ENCODE measurements at regions not wholly inside any gene's neighbourhood (a gene's known extent, or its start where the extent isn't known, plus 50 kb on each side); places are given as distances from the start of the nearest gene placed in this dataset.

DNA sequence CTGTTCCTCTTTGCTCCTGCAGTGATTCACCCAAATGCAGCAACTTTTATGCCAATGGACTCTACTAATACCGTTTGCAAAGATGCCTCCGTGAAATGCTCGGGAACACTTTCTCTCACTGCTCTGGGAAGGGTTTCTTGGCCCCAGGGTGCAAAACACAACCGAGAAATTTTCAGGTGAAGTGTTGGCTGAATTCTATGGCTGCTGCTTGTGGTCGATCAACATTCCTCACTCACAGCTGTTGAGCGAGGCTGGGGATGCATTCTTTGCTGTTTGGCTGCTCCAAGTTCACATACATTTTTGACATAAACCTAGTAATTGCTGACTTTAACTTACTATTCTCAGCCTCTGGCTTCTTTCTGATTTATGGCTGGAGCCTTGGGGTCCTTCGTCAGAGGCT, 342.0 kb upstream of the CHD6 start:
- Mint-ChIP-seq H3K4me3 (no peak overlapping the region), H3K4me1 (peaks cover 8% of the 10 kb centered on the region), H3K36me3 (ENCODE audit: low read depth) (no peaks in the 10 kb centered on the region), H3K27me3 (ENCODE audit: insufficient read depth) (peaks cover 4% of the 10 kb centered on the region), H3K9me3 (no peaks in the 10 kb centered on the region), H3K27ac (no peak overlapping the region)
- DNase-seq: no peak
- TF ChIP-seq, protein P1, sequence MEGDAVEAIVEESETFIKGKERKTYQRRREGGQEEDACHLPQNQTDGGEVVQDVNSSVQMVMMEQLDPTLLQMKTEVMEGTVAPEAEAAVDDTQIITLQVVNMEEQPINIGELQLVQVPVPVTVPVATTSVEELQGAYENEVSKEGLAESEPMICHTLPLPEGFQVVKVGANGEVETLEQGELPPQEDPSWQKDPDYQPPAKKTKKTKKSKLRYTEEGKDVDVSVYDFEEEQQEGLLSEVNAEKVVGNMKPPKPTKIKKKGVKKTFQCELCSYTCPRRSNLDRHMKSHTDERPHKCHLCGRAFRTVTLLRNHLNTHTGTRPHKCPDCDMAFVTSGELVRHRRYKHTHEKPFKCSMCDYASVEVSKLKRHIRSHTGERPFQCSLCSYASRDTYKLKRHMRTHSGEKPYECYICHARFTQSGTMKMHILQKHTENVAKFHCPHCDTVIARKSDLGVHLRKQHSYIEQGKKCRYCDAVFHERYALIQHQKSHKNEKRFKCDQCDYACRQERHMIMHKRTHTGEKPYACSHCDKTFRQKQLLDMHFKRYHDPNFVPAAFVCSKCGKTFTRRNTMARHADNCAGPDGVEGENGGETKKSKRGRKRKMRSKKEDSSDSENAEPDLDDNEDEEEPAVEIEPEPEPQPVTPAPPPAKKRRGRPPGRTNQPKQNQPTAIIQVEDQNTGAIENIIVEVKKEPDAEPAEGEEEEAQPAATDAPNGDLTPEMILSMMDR (conservative IDR thresholded peaks at IDR 0.05): no peak
- Histone ChIP-seq H3K27me3 (ENCODE audit: control insufficient read depth, insufficient read depth, low read length, poor library complexity, severe bottlenecking) (no peaks in the 10 kb centered on the region), H3K4me1 (ENCODE audit: control insufficient read depth, insufficient read depth, low read length) (no peaks in the 10 kb centered on the region), H3K27ac (ENCODE audit: low read depth, low read length) (no peak overlapping the region), H3K4me3 (ENCODE audit: low read length) (no peak overlapping the region), H3K9me3 (ENCODE audit: control insufficient read depth, low read length) (no peaks in the 10 kb centered on the region), H3K9ac (ENCODE audit: extremely low read depth, low read length, poor library complexity, severe bottlenecking) (no peak overlapping the region), H3K36me3 (ENCODE audit: control insufficient read depth, insufficient read depth, low read length) (no peaks in the 10 kb centered on the region)
- 89 to 94% methylated on average over 7 of the region's 7 CpGs for WGBS, 2 experiments (ENCODE audit: insufficient coverage in 1 of 2, insufficient read length in 1 of 2)

- Histone ChIP-seq H3K36me3 (ENCODE audit: control insufficient read depth, insufficient read depth, low read length) (no peaks in the 10 kb centered on the region), H3K9me3 (ENCODE audit: control insufficient read depth, low read length) (no peaks in the 10 kb centered on the region), H3K9ac (ENCODE audit: extremely low read depth, low read length, poor library complexity, severe bottlenecking) (no peak overlapping the region), H3K4me3 (ENCODE audit: low read length) (no peak overlapping the region), H3K27ac (ENCODE audit: low read depth, low read length) (no peak overlapping the region), H3K4me1 (ENCODE audit: control insufficient read depth, insufficient read depth, low read length) (no peaks in the 10 kb centered on the region), H3K27me3 (ENCODE audit: control insufficient read depth, insufficient read depth, low read length, poor library complexity, severe bottlenecking) (no peaks in the 10 kb centered on the region)
- H3K4me3 Mint-ChIP-seq: no peak overlapping the region
- peaks cover 8% of the 10 kb centered on the region for H3K4me1 Mint-ChIP-seq
- H3K9me3 Mint-ChIP-seq: no peaks in the 10 kb centered on the region
- no peak for DNase-seq
- no peaks in the 10 kb centered on the region for H3K36me3 Mint-ChIP-seq (ENCODE audit: low read depth)
- H3K27me3 Mint-ChIP-seq (ENCODE audit: insufficient read depth): peaks cover 4% of the 10 kb centered on the region
- H3K27ac Mint-ChIP-seq: no peak overlapping the region
- TF ChIP-seq, protein P1 (conservative IDR thresholded peaks at IDR 0.05): no peak
- WGBS, 2 experiments (ENCODE audit: insufficient coverage in 1 of 2, insufficient read length in 1 of 2): 77 to 100% methylated on average over 1 of the region's 1 CpG
Observed at GRCh38 chr20:41958391-41958790, 340.2 kb upstream of the CHD6 start.

DNA sequence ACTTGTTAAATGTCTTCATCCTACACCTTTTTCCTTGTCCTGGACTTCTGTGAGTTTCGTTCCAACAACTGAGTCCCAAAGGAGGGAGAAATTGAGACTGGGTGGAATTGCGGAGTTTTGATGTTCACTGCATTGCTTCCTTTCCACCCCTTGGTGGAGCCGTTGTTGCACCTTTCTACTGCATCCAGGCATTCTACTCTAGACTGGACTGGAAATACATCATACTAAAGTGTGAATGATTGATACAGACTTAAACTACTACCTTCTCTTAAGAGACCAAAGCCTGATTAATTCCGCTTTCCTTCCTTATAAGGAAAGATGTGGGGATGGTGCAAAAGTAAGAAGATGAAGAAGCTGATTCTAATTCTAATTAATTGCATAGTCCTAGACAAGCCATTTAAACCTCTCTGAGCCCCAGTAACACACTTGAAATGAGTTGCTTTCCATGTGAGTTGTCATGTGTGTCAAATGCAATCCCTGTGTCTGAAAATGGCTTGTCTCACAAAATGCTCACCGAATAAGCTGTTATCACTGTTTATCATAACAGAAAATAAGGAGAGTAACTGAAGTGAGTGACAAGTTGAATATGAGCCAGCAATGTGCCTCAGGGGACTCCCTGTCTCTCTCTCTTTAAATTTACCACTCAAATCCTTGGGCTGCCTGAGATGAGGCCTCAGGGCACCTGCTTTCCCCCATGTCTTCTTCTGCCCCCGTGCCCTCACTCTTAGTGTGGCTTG, 338.3 kb upstream of the CHD6 start:
- WGBS, 2 experiments (ENCODE audit: insufficient coverage in 1 of 2, insufficient read length in 1 of 2): 46 to 90% methylated on average over 2 to 5 of the region's 6 CpGs

More for the DNA sequence above, 338.3 kb upstream of the CHD6 start:
- H3K9me3 ChIP-seq (ENCODE audit: control insufficient read depth, low read length): no peaks in the 10 kb centered on the region
- peaks cover 4% of the 10 kb centered on the region for H3K27me3 Mint-ChIP-seq (ENCODE audit: insufficient read depth)
- no peaks in the 10 kb centered on the region for H3K27me3 ChIP-seq (ENCODE audit: control insufficient read depth, insufficient read depth, low read length, poor library complexity, severe bottlenecking)
- no peaks in the 10 kb centered on the region for H3K36me3 ChIP-seq (ENCODE audit: control insufficient read depth, insufficient read depth, low read length)
- H3K27ac Mint-ChIP-seq: no peak overlapping the region
- no peak overlapping the region for H3K4me3 Mint-ChIP-seq
- no peaks in the 10 kb centered on the region for H3K9me3 Mint-ChIP-seq
- H3K36me3 Mint-ChIP-seq (ENCODE audit: low read depth): no peaks in the 10 kb centered on the region
- H3K4me1 ChIP-seq (ENCODE audit: control insufficient read depth, insufficient read depth, low read length): no peaks in the 10 kb centered on the region
- H3K4me1 Mint-ChIP-seq: peaks cover 8% of the 10 kb centered on the region
- DNase-seq: peak; percentile 53
- no peak overlapping the region for H3K9ac ChIP-seq (ENCODE audit: extremely low read depth, low read length, poor library complexity, severe bottlenecking)
- TF ChIP-seq, protein P1 (conservative IDR thresholded peaks at IDR 0.05): peak; percentile 90
- H3K4me3 ChIP-seq (ENCODE audit: low read length): no peak overlapping the region
- H3K27ac ChIP-seq (ENCODE audit: low read depth, low read length): no peak overlapping the region

Measured in endodermal cell (in vitro differentiated cells).